ENCODE measurements at regions not wholly inside any gene's neighbourhood (a gene's known extent, or its start where the extent isn't known, plus 50 kb on each side); places are given as distances from the start of the nearest gene placed in this dataset.

GRCh38 chr15:35665896-35666536 is 120.1 kb upstream of the DPH6 start:
- Histone ChIP-seq H3K36me3 (ENCODE audit: control insufficient read depth, insufficient read depth, low read length) (no peaks in the 10 kb centered on the region), H3K27me3 (ENCODE audit: control insufficient read depth in 2 of 2, insufficient read depth in 2 of 2, low read length in 2 of 2) (no peaks in the 10 kb centered on the region), H3K79me2 (ENCODE audit: control insufficient read depth, insufficient read depth, low read length) (no peaks in the 10 kb centered on the region), H3K4me2 (ENCODE audit: insufficient read depth, low read length) (no peak overlapping the region), H3K9ac (ENCODE audit: insufficient read depth in 1 of 2, low read depth in 2 of 2, low read length in 2 of 2) (no peak overlapping the region), H2AFZ (ENCODE audit: low read depth, low read length) (peak overlapping the region; percentile 58), H4K20me1 (replicated peaks; ENCODE audit: control insufficient read depth, insufficient read depth, low read length) (no peaks in the 10 kb centered on the region), H3K27ac (ENCODE audit: extremely low read depth, low read depth, low read length) (no peak overlapping the region), H3K9me1 (ENCODE audit: control insufficient read depth, insufficient read depth, low read length) (no peaks in the 10 kb centered on the region), H3K4me3 (no peak overlapping the region), H3K9me3 (replicated peaks; ENCODE audit: control insufficient read depth, insufficient read depth, low read depth, low read length) (no peaks in the 10 kb centered on the region), H3K4me1 (replicated peaks in 1 of 2; ENCODE audit: control insufficient read depth in 2 of 2, insufficient read depth in 2 of 2, low read length in 2 of 2) (peaks cover 0 to 14% of the 10 kb centered on the region in 2 experiments; a peak in 3 of 5 replicates)
- DNase-seq (ENCODE audit: extremely low read depth in 1 of 4, low spot score in 3 of 4): no peak
- no peak for ATAC-seq
- CTCF ChIA-PET (ENCODE audit: low intra/inter-chr PET ratio): no interaction called here
- FAIRE-seq: peak; percentile 49
- intact Hi-C loops (cut with micrococcal nuclease) (no loop called here), in situ Hi-C loops (cut with MboI) (no loop called here)
- 55% methylated on average over 9 of the region's 9 CpGs for WGBS (ENCODE audit: insufficient coverage, low coverage, missing lambda C conversion rate)
- POLR2A ChIA-PET: interaction anchor here (1.4 kb wide), 1 partner anchor 10 kb away, joined by 4 read pairs; no protein-coding TSS in a partner anchor
- no TSS peak for BruUV-seq (replicated peaks)
- no peak for TF ChIP-seq MITF (IDR thresholded peaks at IDR 0.05)
- no peak for TF ChIP-seq MTF1 (CRISPR knock-in tag; IDR thresholded peaks at IDR 0.05; ENCODE audit: borderline replicate concordance)
- no peak for TF ChIP-seq ZNF668 (CRISPR knock-in tag; IDR thresholded peaks at IDR 0.05)
- TF ChIP-seq PBX2 (CRISPR knock-in tag; IDR thresholded peaks at IDR 0.05; ENCODE audit: low read depth): no peak
- peak; percentile 40; the same call in 1 of the 2 replicates for TF ChIP-seq PBX2 (tag; conservative IDR thresholded peaks at IDR 0.05; ENCODE audit: low read depth)
- TF ChIP-seq ZBTB9 (CRISPR knock-in tag; IDR thresholded peaks at IDR 0.05): no peak
- no peak for TF ChIP-seq FOSL1 (tag; conservative IDR thresholded peaks at IDR 0.05)
- no peak for TF ChIP-seq HIVEP1 (CRISPR knock-in tag; IDR thresholded peaks at IDR 0.05)
- TF ChIP-seq PTTG1 (tag; IDR thresholded peaks at IDR 0.05; ENCODE audit: low read depth): no peak
- TF ChIP-seq MCM7 (IDR thresholded peaks at IDR 0.05): no peak
- TF ChIP-seq THRB (CRISPR knock-in tag; conservative IDR thresholded peaks at IDR 0.05): no peak
- no peak for TF ChIP-seq DDX20 (tag; IDR thresholded peaks at IDR 0.05; ENCODE audit: low read depth)
- TF ChIP-seq ZBTB12 (CRISPR knock-in tag; IDR thresholded peaks at IDR 0.05): no peak
